MM.1S (cell line): ENCODE measurements at regions not wholly inside any gene's neighbourhood (a gene's known extent, or its start where the extent isn't known, plus 50 kb on each side); places are given as distances from the start of the nearest gene placed in this dataset.

Experiments used
- DNase-seq: peaks from one replicate; pipeline ENCODE4 v3.0.0-alpha.2; 2015
- H2AFZ ChIP-seq: fragments of 300-600 bp; sonication (generic); 2 replicates; pipeline ENCODE4 v1.6.0; 2016; ENCODE audit warnings: antibody characterized with exemption, low read length
- H3F3A ChIP-seq: fragments of 300-600 bp; sonication (generic); 2 replicates; pipeline ENCODE4 v1.6.1; 2016; ENCODE audit warnings: mild to moderate bottlenecking, antibody characterized with exemption, low read length, moderate library complexity, mixed read lengths; ENCODE audit not compliant: insufficient read depth
- H3K27ac ChIP-seq: fragments of 300-600 bp; sonication (generic); 2 replicates; pipeline ENCODE4 v1.5.1; 2016; ENCODE audit warnings: mild to moderate bottlenecking, low read length
- H3K27me3 ChIP-seq: fragments of 300-600 bp; sonication (generic); replicated peaks from 2 replicates; pipeline ENCODE4 v1.6.0; 2016; ENCODE audit warnings: low read length; ENCODE audit not compliant: insufficient read depth
- H3K36me3 ChIP-seq: fragments of 300-600 bp; sonication (generic); replicated peaks from 2 replicates; pipeline ENCODE4 v1.6.1; 2016; ENCODE audit warnings: mild to moderate bottlenecking, low read length, mixed read lengths; ENCODE audit not compliant: insufficient read depth
- H3K4me1 ChIP-seq: fragments of 300-600 bp; sonication (generic); 2 replicates; pipeline ENCODE4 v1.6.1; 2016; ENCODE audit warnings: low read length, mixed read lengths
- H3K4me2 ChIP-seq: fragments of 300-600 bp; sonication (generic); 2 replicates; pipeline ENCODE4 v1.6.0; 2016; ENCODE audit warnings: low read depth, low read length
- H3K4me3 ChIP-seq: fragments of 300-600 bp; sonication (generic); 2 replicates; pipeline ENCODE4 v1.5.1; 2016; ENCODE audit warnings: low read length, mixed read lengths
- H3K79me2 ChIP-seq: fragments of 300-600 bp; sonication (generic); 2 replicates; pipeline ENCODE4 v1.6.1; 2016; ENCODE audit warnings: mixed run types, low read length, mixed read lengths
- H3K9ac ChIP-seq: fragments of 300-600 bp; sonication (generic); 2 replicates; pipeline ENCODE4 v1.6.1; 2016; ENCODE audit warnings: low read length, mixed read lengths
- H3K9me2 ChIP-seq: fragments of 300-600 bp; sonication (generic); replicated peaks from 2 replicates; pipeline ENCODE4 v1.6.1; 2016; ENCODE audit warnings: mild to moderate bottlenecking, low read length, mixed read lengths; ENCODE audit not compliant: insufficient read depth
- H3K9me3 ChIP-seq: fragments of 300-600 bp; sonication (generic); replicated peaks from 2 replicates; pipeline ENCODE4 v1.6.1; 2016; ENCODE audit warnings: mild to moderate bottlenecking, low read length, mixed read lengths; ENCODE audit not compliant: insufficient read depth
- H4K20me1 ChIP-seq: fragments of 300-600 bp; sonication (generic); 2 replicates; pipeline ENCODE4 v1.6.1; 2016; ENCODE audit warnings: mild to moderate bottlenecking, low read length, moderate library complexity, mixed read lengths; ENCODE audit not compliant: insufficient read depth
- EZH2 ChIP-seq: fragments of 300-600 bp; sonication (generic); optimal IDR thresholded peaks from 2 replicates; pipeline ENCODE3; 2017; ENCODE audit warnings: low read depth, mild to moderate bottlenecking, antibody characterized with exemption, low read length, mixed read lengths
- EZH2phosphoT487 ChIP-seq: fragments of 300-600 bp; sonication (generic); IDR thresholded peaks from 2 replicates; pipeline ENCODE4 v1.6.1; 2018; ENCODE audit warnings: antibody characterized with exemption, low read length
- TF ChIP-seq, protein P1 (sequence below): fragments of 300-600 bp; sonication (generic); IDR thresholded peaks from 2 replicates; pipeline ENCODE4 v1.5.1; 2016; ENCODE audit warnings: antibody characterized with exemption, low read length, mixed read lengths

DNA sequence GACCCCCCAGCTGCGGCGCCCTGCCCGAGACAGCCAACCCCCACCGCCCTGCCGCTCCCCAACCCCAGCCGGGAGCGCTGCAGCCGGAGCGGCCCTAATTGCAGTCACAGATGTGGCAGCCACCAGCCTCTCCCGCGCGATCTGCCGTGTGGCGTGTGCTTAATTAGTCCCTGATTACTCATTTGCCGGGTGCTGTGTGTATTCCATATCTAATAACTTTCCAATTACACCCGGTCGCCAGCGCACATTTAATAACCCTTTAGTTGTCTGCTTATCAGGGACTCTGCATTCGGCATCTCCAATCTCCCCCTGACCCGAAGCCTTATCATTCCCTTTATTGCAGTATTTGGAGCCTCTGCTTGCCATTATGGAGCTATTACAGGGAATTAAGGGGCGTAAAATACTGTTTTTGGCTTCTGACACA lies 236.7 kb upstream of the CIBAR2 start:
- no peak for DNase-seq
- Histone ChIP-seq H3K79me2 (no peaks in the 10 kb centered on the region), H3F3A (no peaks in the 10 kb centered on the region), H3K27me3 (peaks cover 73% of the 10 kb centered on the region), H3K36me3 (no peaks in the 10 kb centered on the region), H3K4me2 (no peak overlapping the region), H3K27ac (no peak overlapping the region), H3K4me3 (no peak overlapping the region), H2AFZ (no peak overlapping the region), H3K4me1 (no peaks in the 10 kb centered on the region), H3K9me3 (no peaks in the 10 kb centered on the region), H3K9ac (no peak overlapping the region), H3K9me2 (no peaks in the 10 kb centered on the region), H4K20me1 (no peaks in the 10 kb centered on the region)
- no peak for TF ChIP-seq EZH2
- TF ChIP-seq, protein P1, sequence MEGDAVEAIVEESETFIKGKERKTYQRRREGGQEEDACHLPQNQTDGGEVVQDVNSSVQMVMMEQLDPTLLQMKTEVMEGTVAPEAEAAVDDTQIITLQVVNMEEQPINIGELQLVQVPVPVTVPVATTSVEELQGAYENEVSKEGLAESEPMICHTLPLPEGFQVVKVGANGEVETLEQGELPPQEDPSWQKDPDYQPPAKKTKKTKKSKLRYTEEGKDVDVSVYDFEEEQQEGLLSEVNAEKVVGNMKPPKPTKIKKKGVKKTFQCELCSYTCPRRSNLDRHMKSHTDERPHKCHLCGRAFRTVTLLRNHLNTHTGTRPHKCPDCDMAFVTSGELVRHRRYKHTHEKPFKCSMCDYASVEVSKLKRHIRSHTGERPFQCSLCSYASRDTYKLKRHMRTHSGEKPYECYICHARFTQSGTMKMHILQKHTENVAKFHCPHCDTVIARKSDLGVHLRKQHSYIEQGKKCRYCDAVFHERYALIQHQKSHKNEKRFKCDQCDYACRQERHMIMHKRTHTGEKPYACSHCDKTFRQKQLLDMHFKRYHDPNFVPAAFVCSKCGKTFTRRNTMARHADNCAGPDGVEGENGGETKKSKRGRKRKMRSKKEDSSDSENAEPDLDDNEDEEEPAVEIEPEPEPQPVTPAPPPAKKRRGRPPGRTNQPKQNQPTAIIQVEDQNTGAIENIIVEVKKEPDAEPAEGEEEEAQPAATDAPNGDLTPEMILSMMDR = no peak
- TF ChIP-seq EZH2phosphoT487 = no peak

- Histone ChIP-seq H3K9ac (no peak overlapping the region), H3K79me2 (no peaks in the 10 kb centered on the region), H3K4me3 (no peak overlapping the region), H3K4me2 (no peak overlapping the region), H4K20me1 (no peaks in the 10 kb centered on the region), H3K27ac (no peak overlapping the region), H3K27me3 (peaks cover 73% of the 10 kb centered on the region), H3K9me3 (no peaks in the 10 kb centered on the region), H3K4me1 (no peaks in the 10 kb centered on the region), H3K36me3 (no peaks in the 10 kb centered on the region), H3F3A (no peaks in the 10 kb centered on the region), H3K9me2 (no peaks in the 10 kb centered on the region), H2AFZ (no peak overlapping the region)
- no peak for DNase-seq
- TF ChIP-seq EZH2 (no peak), EZH2phosphoT487 (no peak)
- TF ChIP-seq, protein P1 = no peak
Measured at GRCh38 chr16:85349365-85350145, 237.3 kb upstream of the CIBAR2 start.

DNA sequence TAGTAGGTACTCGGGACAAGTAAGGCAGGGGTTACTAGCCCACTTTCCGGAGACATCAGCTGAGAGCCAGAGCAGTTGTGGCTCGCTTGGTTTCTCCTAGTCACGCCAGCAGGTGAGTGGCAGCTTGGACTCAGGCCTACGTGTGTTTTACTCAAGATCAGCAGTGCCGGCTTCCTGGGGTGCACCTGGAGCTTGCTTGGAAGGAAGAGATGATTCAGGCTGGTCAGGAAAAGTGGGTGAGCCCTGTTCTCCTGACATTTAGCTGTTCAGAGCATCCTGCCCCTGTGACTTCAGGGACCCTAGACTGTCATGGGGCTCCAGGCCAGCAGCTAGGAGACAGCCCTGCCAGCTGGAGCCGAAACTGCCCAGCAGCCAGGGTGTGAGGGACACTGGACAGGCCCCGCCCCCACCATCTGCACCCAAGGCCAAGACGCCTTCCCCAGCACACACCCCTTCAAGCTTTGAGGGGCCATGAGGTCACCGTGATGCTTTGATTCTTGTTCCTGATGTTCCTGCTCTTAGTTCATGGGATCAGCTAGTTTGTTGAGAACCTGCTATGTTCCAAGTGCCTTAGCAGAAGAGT lies 238.0 kb upstream of the CIBAR2 start:
- H3K9me2 ChIP-seq = no peaks in the 10 kb centered on the region
- no peaks in the 10 kb centered on the region for H3F3A ChIP-seq
- DNase-seq = no peak
- H3K27me3 ChIP-seq = peaks cover 74% of the 10 kb centered on the region
- no peaks in the 10 kb centered on the region for H3K4me1 ChIP-seq
- no peak overlapping the region for H3K27ac ChIP-seq
- no peak overlapping the region for H3K9ac ChIP-seq
- no peaks in the 10 kb centered on the region for H3K9me3 ChIP-seq
- H4K20me1 ChIP-seq = no peaks in the 10 kb centered on the region
- H3K4me3 ChIP-seq = no peak overlapping the region
- no peaks in the 10 kb centered on the region for H3K36me3 ChIP-seq
- no peak overlapping the region for H2AFZ ChIP-seq
- H3K4me2 ChIP-seq = no peak overlapping the region
- TF ChIP-seq, protein P1 = no peak
- no peak for TF ChIP-seq EZH2phosphoT487
- TF ChIP-seq EZH2 = no peak
- no peaks in the 10 kb centered on the region for H3K79me2 ChIP-seq
